ENCODE measurements at regions not wholly inside any gene's neighbourhood (a gene's known extent, or its start where the extent isn't known, plus 50 kb on each side); places are given as distances from the start of the nearest gene placed in this dataset.

- ATAC-seq (no peak), DNase-seq (no peak)
- Histone ChIP-seq H3K4me1 (no peaks in the 10 kb centered on the region), H3K4me3 (no peak overlapping the region), H3K27me3 (no peaks in the 10 kb centered on the region), H3K36me3 (replicated peaks in 1 of 2; ENCODE audit: insufficient read depth in 1 of 2, low read depth in 2 of 2) (no peaks in the 10 kb centered on the region), H3K9me3 (no peaks in the 10 kb centered on the region), H3K27ac (no peak overlapping the region)
- no peak for TF ChIP-seq CTCF (IDR thresholded peaks at IDR 0.05)
- TF ChIP-seq POLR2A (IDR thresholded peaks at IDR 0.05) = no peak
- 63 to 78% methylated on average over 3 of the region's 3 CpGs for whole genome bisulfite sequencing, 2 donors
- intact Hi-C loops (cut with DNase I) = no loop called here
Measured at GRCh38 chr3:145144361-145144760, 1016.6 kb downstream of the PLOD2 start.

GRCh38 chr3:145145461-145145860 is 1015.5 kb downstream of the PLOD2 start:
- no peaks in the 10 kb centered on the region for H3K36me3 ChIP-seq (replicated peaks in 1 of 2; ENCODE audit: insufficient read depth in 1 of 2, low read depth in 2 of 2)
- H3K4me3 ChIP-seq = no peak overlapping the region
- no peak overlapping the region for H3K27ac ChIP-seq
- 26 to 29% methylated on average over 1 of the region's 1 CpG for WGBS, 2 donors
- no peaks in the 10 kb centered on the region for H3K27me3 ChIP-seq
- ATAC-seq = no peak
- no peaks in the 10 kb centered on the region for H3K9me3 ChIP-seq
- no peaks in the 10 kb centered on the region for H3K4me1 ChIP-seq
- no peak for TF ChIP-seq POLR2A (IDR thresholded peaks at IDR 0.05)
- TF ChIP-seq CTCF (IDR thresholded peaks at IDR 0.05) = no peak
- no peak for DNase-seq
- intact Hi-C loops (cut with DNase I) = no loop called here

DNA sequence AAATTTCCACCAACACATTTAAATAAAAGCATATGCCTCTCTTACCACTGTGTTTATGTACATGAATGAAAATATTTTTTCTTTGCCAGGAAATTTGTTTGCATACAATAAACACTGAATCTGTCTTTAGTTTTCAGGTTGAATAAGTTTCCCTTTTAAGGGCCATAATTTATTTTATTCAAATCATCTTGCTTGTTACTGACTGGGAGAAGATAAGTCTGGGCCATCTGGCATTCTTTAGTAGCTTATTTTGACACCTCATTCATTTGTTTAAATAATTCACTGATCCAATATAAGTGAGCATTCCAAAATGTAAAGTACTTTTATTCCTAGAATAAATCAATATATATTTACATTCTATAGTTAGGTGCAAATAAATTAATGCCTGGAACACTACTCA is 1001.3 kb downstream of the PLOD2 start:
- H3K9me3 ChIP-seq = no peaks in the 10 kb centered on the region
- TF ChIP-seq POLR2A (IDR thresholded peaks at IDR 0.05) (no peak), CTCF (IDR thresholded peaks at IDR 0.05) (no peak)
- H3K36me3 ChIP-seq (replicated peaks in 1 of 2; ENCODE audit: insufficient read depth in 1 of 2, low read depth in 2 of 2) = no peaks in the 10 kb centered on the region
- no peak overlapping the region for H3K4me3 ChIP-seq
- no peaks in the 10 kb centered on the region for H3K4me1 ChIP-seq
- no peaks in the 10 kb centered on the region for H3K27me3 ChIP-seq
- ATAC-seq = no peak
- intact Hi-C loops (cut with DNase I) = no loop called here
- DNase-seq = no peak
- no peak overlapping the region for H3K27ac ChIP-seq

DNA sequence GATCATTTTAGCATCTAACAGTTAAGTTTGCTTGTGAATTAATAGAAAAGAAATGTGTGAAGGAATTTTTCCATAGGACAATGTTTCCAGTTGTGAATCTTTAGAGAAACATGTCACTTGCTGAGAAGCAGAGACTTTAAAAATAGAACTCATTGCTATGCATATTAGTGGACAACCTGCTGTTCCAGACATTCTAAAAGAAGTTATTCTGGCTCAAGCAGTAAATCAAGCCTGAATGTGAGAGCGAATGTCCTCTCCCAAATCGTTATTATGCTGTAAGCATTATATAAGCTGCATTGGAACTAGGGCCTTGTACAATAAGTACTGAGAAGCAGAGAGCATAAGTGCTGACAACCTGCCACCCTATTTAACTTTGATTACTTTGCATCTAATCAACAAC is 990.9 kb downstream of the PLOD2 start:
- 71% methylated on average over 2 of the region's 2 CpGs for WGBS, 2 donors
- no peaks in the 10 kb centered on the region for H3K9me3 ChIP-seq
- no peak overlapping the region for H3K4me3 ChIP-seq
- no peaks in the 10 kb centered on the region for H3K27me3 ChIP-seq
- DNase-seq (no peak), ATAC-seq (no peak)
- H3K36me3 ChIP-seq (replicated peaks in 1 of 2; ENCODE audit: insufficient read depth in 1 of 2, low read depth in 2 of 2) = no peaks in the 10 kb centered on the region
- no peaks in the 10 kb centered on the region for H3K4me1 ChIP-seq
- H3K27ac ChIP-seq = no peak overlapping the region
- intact Hi-C loops (cut with DNase I) = no loop called here
- TF ChIP-seq CTCF (IDR thresholded peaks at IDR 0.05) (no peak), POLR2A (IDR thresholded peaks at IDR 0.05) (no peak)

DNA sequence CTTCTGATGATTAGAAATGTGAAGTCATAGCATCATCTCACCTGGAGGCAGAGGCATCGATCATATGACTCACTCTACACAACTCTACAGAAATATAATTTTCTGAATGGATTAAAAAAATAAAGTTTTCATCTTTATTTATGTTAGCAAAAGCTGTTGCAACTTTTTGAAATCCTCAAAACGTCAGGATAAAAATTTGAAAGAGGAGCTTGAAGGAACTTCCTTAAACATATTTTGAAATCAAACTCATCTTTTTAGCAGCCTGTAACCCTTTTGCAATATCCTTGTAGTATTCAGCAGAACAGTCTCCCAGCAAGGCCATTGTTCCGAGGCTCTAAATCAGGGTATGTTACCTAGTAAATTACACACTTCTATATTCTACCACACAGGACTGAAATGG is 985.4 kb downstream of the PLOD2 start:
- intact Hi-C loops (cut with DNase I) = no loop called here
- WGBS, 2 donors = 41 to 48% methylated on average over 3 of the region's 3 CpGs
- H3K27ac ChIP-seq = no peak overlapping the region
- H3K36me3 ChIP-seq (replicated peaks in 1 of 2; ENCODE audit: insufficient read depth in 1 of 2, low read depth in 2 of 2) = no peaks in the 10 kb centered on the region
- no peaks in the 10 kb centered on the region for H3K27me3 ChIP-seq
- H3K4me1 ChIP-seq = no peaks in the 10 kb centered on the region
- H3K9me3 ChIP-seq = no peaks in the 10 kb centered on the region
- ATAC-seq (no peak), DNase-seq (no peak)
- TF ChIP-seq CTCF (IDR thresholded peaks at IDR 0.05) = no peak
- TF ChIP-seq POLR2A (IDR thresholded peaks at IDR 0.05) = no peak
- H3K4me3 ChIP-seq = no peak overlapping the region

Measured in body of pancreas (tissue), 4 donors.